Skin epidermis (tissue), 12 donors: ENCODE measurements at regions not wholly inside any gene's neighbourhood (a gene's known extent, or its start where the extent isn't known, plus 50 kb on each side); places are given as distances from the start of the nearest gene placed in this dataset.

ENCODE experiments used
- H3K27ac ChIP-seq, 21 experiments: fragments of 200-600 bp; sonication (generic) in 11 of 21; one replicate each; pipeline ENCODE4 v1.5.0; 2020; ENCODE audit warnings: mild to moderate bottlenecking in 3 of 21, inconsistent platforms in 2 of 21, moderate library complexity in 2 of 21
- H3K4me3 ChIP-seq, 7 experiments: fragments of 200-600 bp; sonication (generic) in 2 of 7; one replicate each; pipeline ENCODE4 v1.5.0; 2020; ENCODE audit warnings: inconsistent platforms in 2 of 7, mild to moderate bottlenecking in 2 of 7, moderate library complexity in 1 of 7

DNA sequence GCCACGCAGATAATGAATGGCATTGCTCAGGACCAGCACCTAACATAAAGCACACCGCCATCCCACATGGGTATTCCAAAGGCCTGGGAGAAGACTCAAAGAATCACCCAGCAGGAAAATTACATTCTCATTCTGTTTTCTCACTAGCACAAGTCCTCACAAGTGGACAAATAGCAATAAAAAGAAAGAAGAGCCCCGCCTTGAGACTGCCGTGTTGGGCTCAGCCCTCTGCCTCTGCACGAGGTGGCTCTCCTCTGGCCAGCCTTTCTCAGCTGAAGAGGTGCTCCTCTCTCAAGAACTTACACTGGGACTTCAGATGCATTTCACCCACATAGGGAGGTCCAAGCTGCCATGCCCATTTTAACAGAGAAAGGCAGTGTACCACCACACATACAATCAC lies 207.5 kb downstream of the SPTSSA start:
- peak overlapping the region in 3 of 21 experiments; percentile 38 to 56 (median 53) for H3K27ac ChIP-seq
- H3K4me3 ChIP-seq: no peak overlapping the region

- Histone ChIP-seq H3K4me3 (no peak overlapping the region), H3K27ac (peak overlapping the region in 4 of 21 experiments; percentile 19 to 56 (median 46))
These were observed 208.0 kb downstream of the SPTSSA start for GRCh38 chr14:34254031-34254430.

DNA sequence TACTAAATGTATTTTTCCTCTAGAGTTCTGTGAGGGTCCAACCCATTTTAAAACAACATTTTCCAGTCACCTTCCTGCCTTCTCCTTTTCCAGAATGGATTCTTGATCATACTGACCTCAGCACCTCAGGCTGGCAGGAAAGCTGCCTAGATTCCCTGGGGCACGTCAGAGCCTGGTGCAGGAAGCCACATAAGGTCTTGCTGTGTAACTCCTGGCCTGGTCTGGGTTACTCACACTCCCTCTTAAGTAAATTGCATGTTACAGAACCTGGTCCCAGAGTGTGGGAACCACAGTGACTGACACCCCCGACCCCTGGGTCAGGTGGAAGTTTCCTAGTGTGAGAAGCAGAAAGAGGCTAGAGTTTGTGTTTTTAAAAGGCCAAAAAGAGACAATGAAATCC lies 209.8 kb downstream of the SPTSSA start:
- peak overlapping the region in 4 of 21 experiments; percentile 19 to 72 (median 52) for H3K27ac ChIP-seq

GRCh38 chr14:34251662-34252061 lies 210.4 kb downstream of the SPTSSA start:
- Histone ChIP-seq H3K4me3 (no peak overlapping the region), H3K27ac (peak overlapping the region in 3 of 21 experiments; percentile 16 to 72 (median 56))

More for the DNA sequence above, 209.8 kb downstream of the SPTSSA start:
- no peak overlapping the region for H3K4me3 ChIP-seq

- no peak overlapping the region for H3K4me3 ChIP-seq
- peak overlapping the region in 2 of 21 experiments; percentile 42 to 56 for H3K27ac ChIP-seq
These were observed 211.1 kb downstream of the SPTSSA start for GRCh38 chr14:34250959-34251358.

- Histone ChIP-seq H3K4me3 (no peak overlapping the region), H3K27ac (no peak overlapping the region)
These were observed 214.4 kb downstream of the SPTSSA start for GRCh38 chr14:34247605-34248004.

DNA sequence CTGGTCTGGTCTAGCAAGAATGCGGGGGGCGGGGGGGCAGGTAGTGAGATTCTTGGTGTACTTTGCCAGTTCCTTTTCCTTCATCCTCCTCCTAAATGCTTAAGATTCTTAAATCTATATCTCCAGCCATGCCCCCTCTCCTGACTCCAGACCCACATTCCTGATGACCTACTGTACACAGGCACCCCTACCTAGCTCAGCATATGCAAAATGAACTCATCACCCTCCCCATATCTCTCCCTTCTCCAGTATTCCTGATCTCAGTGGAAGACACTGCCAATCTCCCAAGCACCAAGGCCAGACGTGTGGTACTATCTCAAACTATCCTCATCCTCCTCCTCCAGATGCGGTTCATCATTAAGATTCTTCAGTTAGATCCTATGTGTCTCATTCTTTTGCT lies 215.8 kb downstream of the SPTSSA start:
- Histone ChIP-seq H3K27ac (no peak overlapping the region), H3K4me3 (no peak overlapping the region)

DNA sequence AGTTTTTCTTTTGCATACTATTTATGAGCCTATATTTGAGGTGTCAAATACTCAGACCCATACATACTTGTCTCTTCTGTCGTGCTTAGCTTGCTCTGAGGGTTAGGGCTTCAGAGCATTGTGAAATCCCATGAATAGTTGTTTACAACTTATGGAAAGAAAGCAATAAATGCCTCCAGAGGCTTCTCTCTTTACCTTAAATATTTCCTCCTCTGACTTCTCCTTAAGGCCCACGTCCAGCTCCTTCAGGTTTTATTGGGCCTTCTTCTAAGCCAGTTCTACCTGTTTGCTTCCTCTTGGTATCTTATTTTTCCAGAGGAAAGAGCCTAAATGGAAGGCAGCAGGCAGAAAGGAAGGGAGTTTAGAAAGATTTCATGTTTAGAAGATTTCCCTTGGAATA lies 218.6 kb downstream of the SPTSSA start:
- no peak overlapping the region for H3K4me3 ChIP-seq
- no peak overlapping the region for H3K27ac ChIP-seq

DNA sequence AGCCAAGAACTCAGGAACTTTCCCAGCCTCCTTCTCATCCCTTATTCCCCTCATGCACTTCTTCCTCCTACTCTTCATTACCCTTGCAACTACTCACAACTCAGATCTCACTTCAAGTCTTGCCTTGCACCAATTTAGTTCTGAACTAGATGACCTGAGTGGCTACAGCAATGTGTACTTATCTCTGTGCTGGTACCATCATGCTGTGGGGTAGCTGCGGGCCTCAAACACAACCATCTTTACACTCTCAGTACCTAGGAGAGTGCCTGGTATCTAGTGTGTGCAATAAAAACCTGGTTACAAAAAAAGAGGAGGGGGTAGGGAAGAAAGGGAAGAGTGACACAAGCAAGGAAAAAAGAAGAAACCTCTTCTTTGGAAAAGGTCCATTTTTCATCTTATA lies 219.0 kb downstream of the SPTSSA start:
- no peak overlapping the region for H3K27ac ChIP-seq
- no peak overlapping the region for H3K4me3 ChIP-seq

GRCh38 chr14:34241185-34241711 lies 220.8 kb downstream of the SPTSSA start:
- H3K27ac ChIP-seq: no peak overlapping the region

DNA sequence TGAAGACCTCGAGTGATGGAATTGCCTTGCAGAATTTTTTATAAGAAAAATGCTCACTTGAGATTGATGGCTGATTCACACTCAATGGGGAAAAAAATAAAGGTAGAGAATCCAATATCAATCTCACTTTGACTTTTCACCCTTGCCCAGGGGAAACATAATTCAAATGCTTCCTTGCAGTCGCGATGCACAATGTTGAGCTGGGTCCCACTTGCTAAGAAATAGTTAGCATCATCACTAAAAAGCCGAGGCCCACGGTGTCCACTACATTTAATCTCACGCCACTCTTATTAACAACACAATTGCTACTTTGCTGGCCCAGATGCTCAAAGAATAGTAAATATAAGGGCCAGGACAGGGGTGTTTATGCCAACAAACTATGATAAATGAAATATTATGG lies 223.4 kb downstream of the SPTSSA start:
- Histone ChIP-seq H3K27ac (no peak overlapping the region), H3K4me3 (no peak overlapping the region)

More at GRCh38 chr14:34241185-34241711, 220.8 kb downstream of the SPTSSA start:
- H3K4me3 ChIP-seq: no peak overlapping the region

DNA sequence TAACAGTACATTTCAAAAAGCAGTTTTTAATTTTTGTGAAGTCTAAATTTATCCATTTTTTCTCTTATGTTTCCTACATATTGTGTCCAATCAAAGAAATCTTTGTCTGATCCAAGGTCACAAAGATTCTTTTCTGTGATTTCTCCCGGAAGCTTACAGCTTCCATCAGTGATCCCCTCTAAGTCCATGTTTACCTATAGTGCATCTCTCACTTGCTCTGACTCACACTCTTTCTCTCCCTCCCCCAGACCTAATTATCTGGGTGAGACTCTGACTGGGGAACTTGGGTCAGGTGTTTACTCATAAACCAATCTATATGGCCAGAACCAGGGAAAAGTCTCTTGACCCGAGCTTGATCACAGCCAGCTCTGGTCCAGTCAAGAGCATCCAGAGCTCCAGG lies 224.4 kb downstream of the SPTSSA start:
- no peak overlapping the region for H3K4me3 ChIP-seq
- H3K27ac ChIP-seq: no peak overlapping the region

DNA sequence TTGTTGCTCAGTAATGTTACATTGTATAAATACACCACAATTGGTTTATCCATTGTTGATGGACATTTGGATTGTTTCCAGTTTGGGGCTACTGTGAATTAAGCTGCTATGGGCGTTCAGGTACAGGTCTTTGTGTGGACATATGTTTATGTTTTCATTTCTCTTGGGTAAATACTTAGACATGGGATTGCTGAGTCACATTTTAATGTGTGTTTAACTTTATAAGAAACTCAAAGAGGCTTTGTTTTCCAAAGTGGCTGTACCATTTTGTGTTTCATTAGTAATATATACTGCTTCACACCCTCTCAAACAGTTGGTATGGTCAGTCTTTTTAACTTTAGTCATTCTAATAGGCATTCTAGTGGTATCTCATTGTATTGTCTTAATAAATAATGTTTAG lies 225.0 kb downstream of the SPTSSA start:
- H3K27ac ChIP-seq: no peak overlapping the region
- no peak overlapping the region for H3K4me3 ChIP-seq

DNA sequence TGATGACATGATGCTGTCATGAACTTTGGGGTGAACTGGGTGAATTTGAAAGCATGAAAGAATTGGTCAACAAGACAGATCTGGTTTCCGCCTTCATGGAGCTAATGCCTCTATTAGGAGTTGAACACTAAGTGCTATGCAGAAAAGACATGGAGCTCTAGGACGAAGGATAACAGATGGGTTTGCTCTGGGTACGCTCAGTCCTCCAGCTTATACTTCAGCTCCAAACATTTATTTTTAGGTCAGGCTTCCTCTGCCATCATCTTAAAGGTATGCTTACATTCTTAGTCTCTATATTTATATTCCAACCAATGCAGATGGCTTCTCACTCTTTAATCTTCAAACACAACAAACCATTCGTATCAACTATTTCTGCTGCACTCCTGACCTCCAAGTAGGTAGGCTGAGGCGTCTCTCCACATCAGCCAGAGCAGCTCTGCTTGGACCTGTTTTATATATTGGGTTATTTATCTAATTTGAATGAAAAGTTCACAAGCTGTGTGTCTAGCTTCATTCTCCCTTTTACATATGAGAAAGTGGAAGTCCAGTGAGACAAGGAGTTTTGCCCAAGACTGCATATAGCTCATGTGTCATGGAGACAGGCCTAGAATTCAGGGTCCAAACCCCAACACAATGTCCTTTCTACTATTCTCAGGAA lies 226.3 kb downstream of the SPTSSA start:
- Histone ChIP-seq H3K4me3 (no peak overlapping the region), H3K27ac (no peak overlapping the region)

GRCh38 chr14:34234258-34234657 lies 227.8 kb downstream of the SPTSSA start:
- Histone ChIP-seq H3K4me3 (no peak overlapping the region), H3K27ac (no peak overlapping the region)

DNA sequence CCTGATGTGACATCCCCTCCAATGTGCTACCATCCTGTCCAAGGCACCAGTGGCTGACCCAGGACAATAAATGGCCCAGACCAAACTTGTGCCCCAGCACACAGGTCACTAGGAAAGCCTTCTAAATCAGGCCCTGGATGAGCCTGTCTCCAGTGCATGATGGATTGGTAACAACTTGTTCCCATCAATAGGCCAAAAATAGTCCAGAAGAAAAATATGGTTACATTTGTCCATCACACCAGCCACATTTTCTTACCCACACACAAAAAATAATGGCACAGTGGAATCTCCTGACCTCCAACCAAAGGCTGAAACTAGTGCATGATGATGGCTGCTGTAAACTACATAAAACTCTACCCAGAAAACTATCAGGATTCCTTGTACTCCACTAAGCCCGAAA lies 228.4 kb downstream of the SPTSSA start:
- no peak overlapping the region for H3K27ac ChIP-seq
- no peak overlapping the region for H3K4me3 ChIP-seq

DNA sequence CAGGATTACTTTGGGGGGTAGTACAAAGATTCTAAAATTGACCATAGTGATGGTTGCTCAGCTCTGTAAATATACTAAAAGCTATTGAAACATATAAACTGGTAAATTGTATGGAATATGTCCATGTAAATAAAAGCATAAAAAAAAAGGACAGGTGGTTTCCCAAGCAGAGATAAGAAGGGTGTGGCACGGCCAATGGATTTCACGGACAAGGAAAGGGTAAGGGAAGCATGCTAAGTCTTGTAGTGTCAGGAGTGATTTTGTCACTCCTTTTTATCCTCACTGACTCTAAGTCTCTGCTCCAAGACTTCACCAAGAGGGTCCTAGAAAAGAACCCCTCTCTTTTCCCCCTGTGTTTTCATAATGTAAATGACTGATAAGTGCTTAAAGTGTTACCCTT lies 229.2 kb downstream of the SPTSSA start:
- H3K27ac ChIP-seq: no peak overlapping the region
- no peak overlapping the region for H3K4me3 ChIP-seq

DNA sequence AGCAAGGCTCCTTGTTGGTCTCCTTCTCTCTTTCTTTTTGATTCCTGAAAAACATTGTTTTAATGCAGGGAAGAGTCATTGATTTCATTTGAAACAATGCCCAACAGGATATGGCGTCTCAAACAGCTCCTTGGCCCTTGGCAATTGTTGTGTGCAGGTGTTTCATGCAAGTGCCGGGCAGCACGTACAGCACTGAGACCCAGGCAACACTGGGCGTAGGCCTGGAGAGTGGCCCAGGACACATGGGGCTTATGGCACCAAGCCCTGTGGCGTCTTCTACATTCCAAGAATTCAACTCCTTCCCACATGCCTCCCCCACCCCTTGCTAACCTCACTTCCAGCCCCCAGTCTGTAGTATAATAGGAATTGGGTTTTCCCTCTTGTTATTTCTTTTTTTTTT lies 230.4 kb downstream of the SPTSSA start:
- Histone ChIP-seq H3K27ac (peak overlapping the region in 1 of 21 experiments; percentile 12), H3K4me3 (no peak overlapping the region)

GRCh38 chr14:34229140-34229539 lies 232.9 kb downstream of the SPTSSA start:
- no peak overlapping the region for H3K27ac ChIP-seq
- H3K4me3 ChIP-seq: no peak overlapping the region

GRCh38 chr14:34228650-34228976 lies 233.4 kb downstream of the SPTSSA start:
- Histone ChIP-seq H3K4me3 (no peak overlapping the region), H3K27ac (no peak overlapping the region)

DNA sequence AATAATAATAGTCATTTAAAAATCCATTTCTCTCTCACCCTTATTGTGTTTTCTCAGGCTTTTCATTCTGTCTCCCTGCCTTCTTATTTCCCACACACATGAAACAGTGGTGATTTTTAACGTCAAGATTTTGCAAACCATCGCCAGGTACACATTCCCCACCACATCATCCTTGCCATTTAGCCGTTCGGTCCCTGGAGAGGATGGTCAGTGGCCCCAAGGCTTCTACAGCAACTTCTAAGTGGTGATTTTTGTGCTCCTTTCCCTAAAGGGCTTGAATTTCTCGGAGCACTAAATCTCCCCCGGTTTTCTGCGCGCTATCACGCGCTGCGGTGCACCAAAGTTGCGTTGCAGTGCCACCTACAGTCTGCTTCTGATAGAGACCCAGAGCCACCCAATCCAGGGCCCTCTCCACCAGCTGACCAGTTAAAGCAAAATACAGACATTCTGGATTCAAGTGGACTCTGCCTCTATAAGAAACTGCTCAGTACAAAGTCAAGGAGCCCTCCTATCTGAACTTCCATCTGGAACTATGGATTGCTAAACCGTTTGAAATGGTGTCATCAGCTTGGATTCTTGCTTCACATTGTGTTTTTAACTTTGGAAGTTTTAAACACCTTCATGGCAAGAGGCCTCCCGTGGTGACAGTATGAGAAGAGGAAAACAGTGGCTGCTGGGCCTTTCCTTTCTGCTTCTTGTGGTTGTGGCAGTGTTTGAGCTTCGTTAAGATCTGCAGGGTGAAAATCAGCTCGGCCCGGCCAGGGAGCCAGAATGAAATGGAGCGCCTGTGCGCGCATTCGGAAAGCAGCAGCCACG lies 234.0 kb downstream of the SPTSSA start:
- Histone ChIP-seq H3K27ac (peak overlapping the region in 3 of 21 experiments; percentile 1 to 64 (median 23)), H3K4me3 (peak overlapping the region in 1 of 7 experiments; percentile 6)
